Thoracic aorta (tissue), 2 donors: ENCODE measurements at regions not wholly inside any gene's neighbourhood (a gene's known extent, or its start where the extent isn't known, plus 50 kb on each side); places are given as distances from the start of the nearest gene placed in this dataset.

Experiments used
- ATAC-seq: fragments of 150-250 bp; one replicate; pipeline ENCODE4 v1.8.0; 2017; ENCODE audit warnings: low read depth; ENCODE audit not compliant: insufficient number of reproducible peaks, low FRiP score
- DNase-seq: peaks from one replicate; pipeline ENCODE4 v3.0.0-alpha.2; 2020; ENCODE audit warnings: low spot score
- H3K27ac ChIP-seq, 2 donors: fragments of 200-600 bp; sonication (generic); 1 replicate in 1 of 2; 2 replicates in 1 of 2; pipeline ENCODE4 v1.5.1; 2016; ENCODE audit warnings: mild to moderate bottlenecking in 2 of 2, moderate library complexity in 2 of 2
- H3K27me3 ChIP-seq: fragments of 200-600 bp; sonication (generic); replicated peaks from 2 replicates; pipeline ENCODE4 v1.6.0; 2016; ENCODE audit warnings: mild to moderate bottlenecking; ENCODE audit not compliant: insufficient read depth
- H3K36me3 ChIP-seq: fragments of 200-600 bp; sonication (generic); one replicate; pipeline ENCODE4 v1.5.1; 2016
- H3K4me1 ChIP-seq, 2 donors: fragments of 200-600 bp; sonication (generic); 1 replicate in 1 of 2; 2 replicates in 1 of 2; pipeline versions ENCODE4 v1.5.1 to v1.6.0; 2016; ENCODE audit warnings: low read depth in 2 of 2, mild to moderate bottlenecking in 1 of 2; ENCODE audit not compliant: control insufficient read depth in 1 of 2
- H3K4me3 ChIP-seq: fragments of 200-600 bp; sonication (generic); 2 replicates; pipeline ENCODE4 v1.5.1; 2016; ENCODE audit warnings: mild to moderate bottlenecking
- H3K9me3 ChIP-seq: fragments of 200-600 bp; sonication (generic); 2 replicates; pipeline ENCODE4 v1.5.1; 2016
- CTCF ChIP-seq: fragments of 200-600 bp; sonication (generic); IDR thresholded peaks from one replicate; pipeline ENCODE4 v1.5.1; 2019; ENCODE audit warnings: antibody characterized with exemption

GRCh38 chr4:113832803-113833202 lies 71.3 kb upstream of the CAMK2D start:
- no peak for TF ChIP-seq CTCF
- Histone ChIP-seq H3K4me3 (no peak overlapping the region), H3K27ac (no peak overlapping the region), H3K4me1 (peaks cover 3 to 5% of the 10 kb centered on the region in 2 donors), H3K36me3 (no peaks in the 10 kb centered on the region), H3K9me3 (no peaks in the 10 kb centered on the region), H3K27me3 (no peaks in the 10 kb centered on the region)
- DNase-seq (no peak), ATAC-seq (no peak)

GRCh38 chr4:113831457-113831856 lies 69.9 kb upstream of the CAMK2D start:
- Histone ChIP-seq H3K9me3 (no peaks in the 10 kb centered on the region), H3K36me3 (no peaks in the 10 kb centered on the region), H3K4me3 (no peak overlapping the region), H3K27ac (no peak overlapping the region), H3K4me1 (peaks cover 0 to 2% of the 10 kb centered on the region in 2 donors), H3K27me3 (no peaks in the 10 kb centered on the region)
- no peak for DNase-seq
- no peak for TF ChIP-seq CTCF
- ATAC-seq, result no peak

DNA sequence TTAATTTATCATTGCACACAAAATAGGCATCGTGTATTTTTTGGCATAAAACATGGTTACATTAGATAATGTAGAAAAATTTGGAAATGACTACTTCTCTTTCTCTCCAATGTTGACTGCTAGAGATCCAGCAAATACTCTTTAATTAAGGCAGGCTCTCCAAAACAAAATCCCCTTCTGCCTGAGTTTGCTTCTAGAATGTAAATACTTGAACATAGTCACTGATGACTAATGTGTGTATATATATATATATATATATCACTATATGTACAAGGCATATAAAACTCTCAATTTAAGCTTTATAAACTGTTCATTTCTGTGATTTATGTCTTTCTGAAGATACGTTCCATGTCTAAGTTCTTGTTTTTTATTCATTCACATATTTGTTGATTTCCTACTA lies 67.2 kb upstream of the CAMK2D start:
- H3K9me3 ChIP-seq, result no peaks in the 10 kb centered on the region
- ATAC-seq (no peak), DNase-seq (no peak)
- H3K4me1 ChIP-seq, result peaks cover 0 to 9% of the 10 kb centered on the region in 2 donors
- H3K27me3 ChIP-seq, result no peaks in the 10 kb centered on the region
- no peak for TF ChIP-seq CTCF
- no peak overlapping the region for H3K27ac ChIP-seq
- H3K4me3 ChIP-seq, result no peak overlapping the region
- H3K36me3 ChIP-seq, result no peaks in the 10 kb centered on the region

GRCh38 chr4:113827285-113827684 lies 65.7 kb upstream of the CAMK2D start:
- DNase-seq, result no peak
- TF ChIP-seq CTCF, result no peak
- Histone ChIP-seq H3K9me3 (no peaks in the 10 kb centered on the region), H3K4me1 (peaks cover 0 to 9% of the 10 kb centered on the region in 2 donors), H3K27ac (no peak overlapping the region), H3K4me3 (no peak overlapping the region), H3K27me3 (no peaks in the 10 kb centered on the region), H3K36me3 (no peaks in the 10 kb centered on the region)
- no peak for ATAC-seq

DNA sequence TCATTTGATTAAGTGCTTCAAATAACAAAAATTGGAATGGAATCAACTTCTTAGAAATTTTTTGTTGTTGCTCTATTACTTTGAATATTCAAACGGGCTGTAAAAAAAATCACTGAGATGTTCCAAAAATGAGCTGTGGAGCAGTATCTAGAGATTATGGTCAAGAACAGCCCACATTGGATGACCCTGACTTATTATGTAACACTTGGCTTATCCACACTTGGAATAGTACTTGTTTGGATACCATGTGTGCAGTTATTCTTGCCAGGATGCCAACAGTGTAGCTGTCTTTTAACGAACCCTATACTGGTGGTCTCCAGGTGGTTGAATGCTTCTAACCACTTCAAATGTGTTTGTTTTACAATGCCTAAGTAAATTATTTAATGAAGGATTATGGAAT lies 64.9 kb upstream of the CAMK2D start:
- TF ChIP-seq CTCF, result no peak
- no peaks in the 10 kb centered on the region for H3K36me3 ChIP-seq
- H3K9me3 ChIP-seq, result no peaks in the 10 kb centered on the region
- ATAC-seq (no peak), DNase-seq (no peak)
- no peaks in the 10 kb centered on the region for H3K27me3 ChIP-seq
- no peak overlapping the region for H3K4me3 ChIP-seq
- peaks cover 0 to 9% of the 10 kb centered on the region in 2 donors for H3K4me1 ChIP-seq
- H3K27ac ChIP-seq, result no peak overlapping the region
